ENCODE measurements at regions not wholly inside any gene's neighbourhood (a gene's known extent, or its start where the extent isn't known, plus 50 kb on each side); places are given as distances from the start of the nearest gene placed in this dataset.

GRCh38 chr1:208614610-208615009 lies 370.4 kb upstream of the PLXNA2 start:
- TF ChIP-seq, protein P1, sequence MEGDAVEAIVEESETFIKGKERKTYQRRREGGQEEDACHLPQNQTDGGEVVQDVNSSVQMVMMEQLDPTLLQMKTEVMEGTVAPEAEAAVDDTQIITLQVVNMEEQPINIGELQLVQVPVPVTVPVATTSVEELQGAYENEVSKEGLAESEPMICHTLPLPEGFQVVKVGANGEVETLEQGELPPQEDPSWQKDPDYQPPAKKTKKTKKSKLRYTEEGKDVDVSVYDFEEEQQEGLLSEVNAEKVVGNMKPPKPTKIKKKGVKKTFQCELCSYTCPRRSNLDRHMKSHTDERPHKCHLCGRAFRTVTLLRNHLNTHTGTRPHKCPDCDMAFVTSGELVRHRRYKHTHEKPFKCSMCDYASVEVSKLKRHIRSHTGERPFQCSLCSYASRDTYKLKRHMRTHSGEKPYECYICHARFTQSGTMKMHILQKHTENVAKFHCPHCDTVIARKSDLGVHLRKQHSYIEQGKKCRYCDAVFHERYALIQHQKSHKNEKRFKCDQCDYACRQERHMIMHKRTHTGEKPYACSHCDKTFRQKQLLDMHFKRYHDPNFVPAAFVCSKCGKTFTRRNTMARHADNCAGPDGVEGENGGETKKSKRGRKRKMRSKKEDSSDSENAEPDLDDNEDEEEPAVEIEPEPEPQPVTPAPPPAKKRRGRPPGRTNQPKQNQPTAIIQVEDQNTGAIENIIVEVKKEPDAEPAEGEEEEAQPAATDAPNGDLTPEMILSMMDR (IDR thresholded peaks at IDR 0.05) = no peak
- TF ChIP-seq ZFX (IDR thresholded peaks at IDR 0.05; ENCODE audit: borderline replicate concordance) = no peak
